Activated B cell treated with CpG ODN at 0.5 μM for 24 hours (primary cell): ENCODE measurements at regions not wholly inside any gene's neighbourhood (a gene's known extent, or its start where the extent isn't known, plus 50 kb on each side); places are given as distances from the start of the nearest gene placed in this dataset.

Experiments
- ATAC-seq: fragments of 200-7000 bp; cut with Tn5 transposase; one replicate; pipeline ENCODE4 v1.10.0; 2021; ENCODE audit warnings: low read depth, mild to moderate bottlenecking, moderate library complexity
- CTCF ChIA-PET: fragments of 350-600 bp; sonication (Branson Sonifier 250); formaldehyde crosslinking; loops from one replicate; lab custom pipeline; 2021; ENCODE audit warnings: antibody characterized with exemption; lab: Charles Lee
- POLR2A ChIA-PET: fragments of 350-600 bp; sonication (Branson Sonifier 250); formaldehyde crosslinking; loops from one replicate; lab custom pipeline; 2021; ENCODE audit warnings: antibody characterized with exemption; lab: Charles Lee
- DNase-seq: peaks from one replicate; pipeline ENCODE4 v3.0.0; 2022
- H3K27ac Mint-ChIP-seq: one replicate; pipeline ENCODE4 v1.8.0; 2020; ENCODE audit warnings: mixed read lengths
- H3K27me3 Mint-ChIP-seq: one replicate; pipeline ENCODE4 v1.8.0; 2021; ENCODE audit warnings: mixed read lengths
- H3K36me3 Mint-ChIP-seq: one replicate; pipeline ENCODE4 v1.8.0; 2021; ENCODE audit warnings: low read depth, mixed read lengths
- H3K4me1 Mint-ChIP-seq: one replicate; pipeline ENCODE4 v1.8.0; 2021; ENCODE audit warnings: mixed read lengths
- H3K4me3 Mint-ChIP-seq: one replicate; pipeline ENCODE4 v1.8.0; 2020; ENCODE audit warnings: mild to moderate bottlenecking, mixed read lengths
- H3K9me3 Mint-ChIP-seq: one replicate; pipeline ENCODE4 v1.8.0; 2020; ENCODE audit warnings: mixed read lengths
- CTCF ChIP-seq: fragments of 200-600 bp; IDR thresholded peaks from one replicate; pipeline ENCODE4 v1.8.0; 2022; ENCODE audit warnings: antibody characterized with exemption, mild to moderate bottlenecking
- intact Hi-C: fragments of 100-400 bp; cut with micrococcal nuclease; formaldehyde crosslinking; loops from one replicate; pipeline ENCODE4 v1.15.1; 2024

DNA sequence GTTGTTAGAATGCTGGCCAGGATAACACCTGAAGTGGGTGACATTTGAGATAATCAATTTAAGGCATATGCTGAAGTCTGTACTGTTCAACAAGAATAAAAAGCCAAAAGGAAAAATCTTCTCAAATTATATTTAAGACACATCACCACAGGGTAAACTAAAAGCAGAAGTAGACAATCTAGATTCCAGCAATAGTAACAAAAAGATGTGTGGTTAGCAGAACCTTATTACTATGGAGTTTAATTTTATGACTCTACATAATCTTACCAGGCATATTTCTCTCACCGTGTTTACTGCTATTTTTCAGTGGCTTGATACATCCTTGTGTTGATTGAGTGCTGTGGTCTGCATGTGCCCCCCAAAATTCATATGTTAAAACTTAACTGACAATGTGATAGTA lies 300.4 kb upstream of the ZP4 start:
- DNase-seq (no peak), ATAC-seq (no peak)
- Mint-ChIP-seq H3K4me3 (no peak overlapping the region), H3K4me1 (no peaks in the 10 kb centered on the region), H3K9me3 (no peaks in the 10 kb centered on the region), H3K27ac (no peak overlapping the region), H3K27me3 (no peaks in the 10 kb centered on the region), H3K36me3 (no peaks in the 10 kb centered on the region)
- TF ChIP-seq CTCF: no peak
- ChIA-PET POLR2A (no interaction called here), CTCF (no interaction called here)
- intact Hi-C loops: no loop called here

- ChIA-PET CTCF (no interaction called here), POLR2A (no interaction called here)
- Mint-ChIP-seq H3K4me1 (no peaks in the 10 kb centered on the region), H3K9me3 (peaks cover 5% of the 10 kb centered on the region), H3K27ac (no peak overlapping the region), H3K36me3 (no peaks in the 10 kb centered on the region), H3K27me3 (no peaks in the 10 kb centered on the region), H3K4me3 (no peak overlapping the region)
- intact Hi-C loops: no loop called here
- TF ChIP-seq CTCF: no peak
- DNase-seq (no peak), ATAC-seq (no peak)
Measured at GRCh38 chr1:238187575-238187949, 296.8 kb upstream of the ZP4 start.

DNA sequence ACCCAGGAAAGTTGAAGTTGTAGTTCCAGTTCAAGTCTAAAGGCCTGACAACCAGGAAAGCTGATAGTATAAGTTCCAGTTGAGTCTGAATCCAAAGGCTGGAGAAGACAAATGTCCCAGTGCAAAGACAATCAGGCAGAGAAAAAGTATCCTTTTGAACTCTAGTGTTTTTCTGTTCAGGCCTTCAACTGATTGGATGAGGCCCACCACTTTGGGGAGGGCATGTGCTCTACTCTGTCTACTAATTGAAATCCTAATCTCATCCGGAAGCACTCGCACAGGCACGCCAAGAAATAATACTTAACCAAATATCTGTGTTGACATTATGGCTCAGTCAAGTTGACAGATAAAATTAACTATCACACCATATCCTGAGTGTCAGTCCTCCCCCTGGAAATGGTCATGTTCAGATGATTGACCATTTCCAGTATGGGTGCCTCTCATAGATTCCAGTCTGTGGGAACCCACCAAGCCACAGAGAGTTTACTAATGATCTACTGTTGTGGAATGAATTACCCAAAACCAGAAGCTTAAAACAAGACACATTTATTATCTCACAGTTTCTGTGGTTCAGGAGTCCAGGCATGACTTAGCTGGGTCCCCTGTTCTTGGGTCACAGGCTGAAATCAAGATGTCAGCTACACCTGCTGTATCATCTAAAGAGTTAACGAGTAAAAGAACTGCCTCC lies 296.3 kb upstream of the ZP4 start:
- no peak overlapping the region for H3K27ac Mint-ChIP-seq
- ATAC-seq: no peak
- no peak overlapping the region for H3K4me3 Mint-ChIP-seq
- POLR2A ChIA-PET: no interaction called here
- H3K4me1 Mint-ChIP-seq: no peaks in the 10 kb centered on the region
- no peaks in the 10 kb centered on the region for H3K36me3 Mint-ChIP-seq
- intact Hi-C loops: no loop called here
- peaks cover 6% of the 10 kb centered on the region for H3K9me3 Mint-ChIP-seq
- no peaks in the 10 kb centered on the region for H3K27me3 Mint-ChIP-seq
- CTCF ChIA-PET: no interaction called here
- DNase-seq: no peak
- no peak for TF ChIP-seq CTCF

DNA sequence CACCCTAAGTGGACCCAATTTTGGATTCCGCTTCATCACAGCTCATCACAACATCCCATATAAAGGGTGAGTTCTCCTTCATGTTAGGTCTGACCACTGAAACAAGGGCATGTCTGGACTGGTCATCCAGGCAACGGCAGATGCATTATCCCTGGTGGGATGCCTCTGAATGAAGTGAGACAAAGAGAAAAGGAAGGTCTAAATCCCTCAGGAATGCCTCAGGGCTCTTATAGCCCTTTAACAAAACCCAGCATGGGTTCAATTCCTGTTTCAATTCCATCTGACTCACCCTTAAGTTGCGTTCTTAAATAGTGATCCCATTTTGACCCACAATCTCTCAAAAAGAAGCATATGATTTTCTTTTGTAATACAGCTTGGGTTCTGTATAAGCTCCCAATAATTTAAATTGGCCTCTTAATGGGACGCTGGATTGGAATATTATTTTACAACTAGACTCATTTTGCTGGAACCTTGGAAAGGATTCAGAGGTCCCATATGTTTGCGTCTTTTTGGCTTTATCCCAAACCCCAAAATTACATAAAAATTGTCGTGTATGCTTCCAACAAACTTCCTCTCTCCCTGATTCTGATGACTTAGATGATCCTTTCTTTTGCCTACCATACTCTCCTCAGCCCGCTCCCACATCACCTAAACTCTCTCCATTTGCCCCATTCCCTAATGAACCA lies 287.4 kb upstream of the ZP4 start:
- CTCF ChIA-PET: no interaction called here
- intact Hi-C loops: no loop called here
- Mint-ChIP-seq H3K9me3 (peaks cover 5% of the 10 kb centered on the region), H3K27ac (no peak overlapping the region), H3K36me3 (no peaks in the 10 kb centered on the region), H3K4me3 (no peak overlapping the region), H3K27me3 (no peaks in the 10 kb centered on the region), H3K4me1 (no peaks in the 10 kb centered on the region)
- DNase-seq (no peak), ATAC-seq (no peak)
- no peak for TF ChIP-seq CTCF
- POLR2A ChIA-PET: no interaction called here

GRCh38 chr1:238177351-238177750 lies 286.6 kb upstream of the ZP4 start:
- Mint-ChIP-seq H3K4me3 (no peak overlapping the region), H3K4me1 (no peaks in the 10 kb centered on the region)
- POLR2A ChIA-PET: no interaction called here

More at GRCh38 chr1:238177351-238177750, 286.6 kb upstream of the ZP4 start:
- DNase-seq: no peak
- Mint-ChIP-seq H3K27ac (no peak overlapping the region), H3K27me3 (no peaks in the 10 kb centered on the region), H3K9me3 (peaks cover 5% of the 10 kb centered on the region), H3K36me3 (no peaks in the 10 kb centered on the region)
- TF ChIP-seq CTCF: no peak
- intact Hi-C loops: no loop called here
- ATAC-seq: no peak
- CTCF ChIA-PET: no interaction called here
